Bronchial epithelial cell (primary cell): ENCODE measurements at regions not wholly inside any gene's neighbourhood (a gene's known extent, or its start where the extent isn't known, plus 50 kb on each side); places are given as distances from the start of the nearest gene placed in this dataset.

Experiments used
- DNase-seq: peaks from one replicate; pipeline ENCODE4 v3.0.0-alpha.2; 2010; ENCODE audit warnings: low read depth
- FAIRE-seq: peaks from 2 replicates; lab custom pipeline; 2011; peaks lifted over from hg19 to GRCh38; lab: Jason Lieb, UNC
- H3K27me3 ChIP-seq: 2 replicates; pipeline ENCODE4 v1.5.1; 2011; ENCODE audit warnings: low read length; ENCODE audit not compliant: control insufficient read depth, insufficient read depth
- H3K36me3 ChIP-seq: 2 replicates; pipeline ENCODE4 v1.5.1; 2011; ENCODE audit warnings: low read length; ENCODE audit not compliant: control insufficient read depth, insufficient read depth
- H3K4me3 ChIP-seq: 2 replicates; pipeline ENCODE4 v1.5.1; 2011; ENCODE audit warnings: mild to moderate bottlenecking, low read depth, low read length, control low read depth
- CTCF ChIP-seq: IDR thresholded peaks from 2 replicates; pipeline ENCODE4 v1.5.1; 2011; ENCODE audit warnings: mild to moderate bottlenecking, moderate library complexity, low read length, control low read depth, inconsistent platforms; ENCODE audit not compliant: insufficient read depth, severe bottlenecking

DNA sequence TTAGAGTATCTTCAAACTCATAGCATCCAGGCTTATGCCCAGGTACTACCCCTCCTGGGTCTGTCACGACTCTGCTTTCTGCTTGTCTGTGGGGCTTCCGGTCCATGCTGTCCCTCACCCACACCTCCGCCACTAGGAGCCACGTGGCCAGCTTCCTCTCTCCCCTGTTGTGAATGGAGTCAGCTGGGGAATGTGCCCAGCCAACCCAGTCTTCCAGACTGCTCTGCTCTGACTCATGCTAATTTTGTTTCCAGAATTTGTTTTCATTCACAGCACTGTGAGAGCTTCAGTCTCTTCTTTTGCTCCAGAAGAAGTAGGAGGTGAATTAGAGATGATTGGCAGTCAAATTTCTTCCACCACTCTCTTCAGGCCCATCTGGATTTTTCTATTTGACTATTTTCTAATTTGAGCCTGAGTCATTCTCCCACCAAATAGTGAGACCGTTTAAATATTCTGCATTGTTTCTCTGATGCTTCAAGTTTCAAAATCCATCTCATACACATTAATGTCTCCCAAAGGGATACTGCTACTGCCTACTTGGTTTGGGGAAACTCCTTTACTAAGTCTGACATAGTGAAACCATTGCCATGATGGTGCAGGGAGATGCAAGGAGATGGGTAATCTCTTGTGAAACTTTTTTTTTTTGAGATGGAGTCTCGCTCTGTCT is 424.1 kb upstream of the KIF2A start:
- Histone ChIP-seq H3K27me3 (no peaks in the 10 kb centered on the region), H3K4me3 (no peak overlapping the region), H3K36me3 (no peaks in the 10 kb centered on the region)
- no peak for TF ChIP-seq CTCF
- peak; percentile 49 for DNase-seq
- FAIRE-seq = no peak

GRCh38 chr5:61882901-61883500 is 423.0 kb upstream of the KIF2A start:
- Histone ChIP-seq H3K4me3 (no peak overlapping the region), H3K27me3 (no peaks in the 10 kb centered on the region)
- FAIRE-seq = no peak

GRCh38 chr5:61884252-61884855 is 421.7 kb upstream of the KIF2A start:
- Histone ChIP-seq H3K36me3 (no peaks in the 10 kb centered on the region), H3K27me3 (no peaks in the 10 kb centered on the region), H3K4me3 (no peak overlapping the region)
- no peak for FAIRE-seq
- DNase-seq = peak; percentile 8
- no peak for TF ChIP-seq CTCF

More at GRCh38 chr5:61882901-61883500, 423.0 kb upstream of the KIF2A start:
- no peaks in the 10 kb centered on the region for H3K36me3 ChIP-seq
- DNase-seq = no peak
- TF ChIP-seq CTCF = no peak

- FAIRE-seq (no peak), DNase-seq (no peak)
- Histone ChIP-seq H3K36me3 (no peaks in the 10 kb centered on the region), H3K27me3 (no peaks in the 10 kb centered on the region), H3K4me3 (no peak overlapping the region)
- no peak for TF ChIP-seq CTCF
Observed at GRCh38 chr5:61886214-61886613, 419.8 kb upstream of the KIF2A start.

DNA sequence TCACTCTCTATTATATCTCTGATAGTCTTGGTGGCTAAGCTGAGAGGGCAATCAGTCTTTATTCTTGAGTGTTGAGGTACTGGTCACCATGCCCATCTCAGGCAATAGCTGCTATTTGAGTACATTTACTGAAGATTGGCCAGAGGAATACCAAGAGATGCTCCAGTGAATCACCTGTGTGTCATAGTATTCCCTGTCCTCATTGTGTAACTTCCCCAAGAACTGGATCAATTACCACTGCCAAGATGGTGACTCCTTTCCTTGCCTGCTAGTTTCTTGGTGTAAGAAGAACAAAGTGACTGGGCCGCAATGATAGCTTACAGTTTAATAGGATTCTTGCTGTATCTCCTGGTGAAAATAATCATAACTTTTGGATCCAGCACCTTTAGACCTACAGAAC is 418.7 kb upstream of the KIF2A start:
- no peaks in the 10 kb centered on the region for H3K36me3 ChIP-seq
- DNase-seq (peak; percentile 79), FAIRE-seq (no peak)
- TF ChIP-seq CTCF = no peak
- no peak overlapping the region for H3K4me3 ChIP-seq
- no peaks in the 10 kb centered on the region for H3K27me3 ChIP-seq
